Epithelial cell of proximal tubule (primary cell): ENCODE measurements at regions not wholly inside any gene's neighbourhood (a gene's known extent, or its start where the extent isn't known, plus 50 kb on each side); places are given as distances from the start of the nearest gene placed in this dataset.

Experiments
- DNase-seq: peaks from one replicate; pipeline ENCODE4 v3.0.0-alpha.2; 2011; ENCODE audit warnings: low read depth
- H3K4me3 ChIP-seq: 2 replicates; pipeline ENCODE4 v1.5.1; 2011; ENCODE audit warnings: low read depth, mild to moderate bottlenecking, low read length
- TF ChIP-seq, protein P1 (sequence below): conservative IDR thresholded peaks from 2 replicates; pipeline ENCODE4 v1.5.1; 2012; ENCODE audit warnings: low read depth, mild to moderate bottlenecking, low read length

DNA sequence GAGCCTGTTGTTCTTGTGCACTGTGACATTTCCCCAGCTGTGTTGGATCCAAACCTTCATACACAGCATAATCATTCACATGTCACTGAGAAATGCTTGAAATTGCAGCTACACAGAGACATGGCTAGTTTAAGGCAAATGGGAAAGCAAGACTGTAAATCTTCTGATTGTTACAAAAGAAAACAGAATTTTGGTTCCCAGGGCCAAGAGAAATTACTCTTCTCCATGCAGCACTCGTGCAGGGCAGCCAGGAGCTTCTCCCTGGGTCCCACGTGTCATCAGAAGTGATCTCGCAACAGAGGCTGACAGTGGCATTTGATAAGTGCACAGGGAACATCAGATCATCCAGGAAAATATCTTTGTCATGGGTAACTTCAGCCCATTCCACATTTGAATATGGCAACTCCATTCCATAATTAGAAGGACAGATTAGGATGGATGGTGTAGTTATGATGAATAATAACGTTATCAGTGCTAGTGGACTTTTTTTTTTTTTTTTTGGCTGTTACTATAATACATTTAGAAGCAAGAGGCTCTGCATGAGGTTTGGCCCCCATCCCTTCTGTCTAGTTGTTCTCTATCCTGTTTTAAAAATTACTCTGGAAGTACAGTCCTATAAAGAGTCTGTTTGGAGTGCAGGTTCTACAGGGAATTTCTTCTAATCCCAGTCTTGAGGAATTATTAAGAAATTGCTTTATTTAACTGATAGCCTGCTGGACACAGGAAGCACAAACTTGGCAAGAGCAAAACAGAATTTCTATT lies 571.0 kb upstream of the NOX3 start:
- TF ChIP-seq, protein P1, sequence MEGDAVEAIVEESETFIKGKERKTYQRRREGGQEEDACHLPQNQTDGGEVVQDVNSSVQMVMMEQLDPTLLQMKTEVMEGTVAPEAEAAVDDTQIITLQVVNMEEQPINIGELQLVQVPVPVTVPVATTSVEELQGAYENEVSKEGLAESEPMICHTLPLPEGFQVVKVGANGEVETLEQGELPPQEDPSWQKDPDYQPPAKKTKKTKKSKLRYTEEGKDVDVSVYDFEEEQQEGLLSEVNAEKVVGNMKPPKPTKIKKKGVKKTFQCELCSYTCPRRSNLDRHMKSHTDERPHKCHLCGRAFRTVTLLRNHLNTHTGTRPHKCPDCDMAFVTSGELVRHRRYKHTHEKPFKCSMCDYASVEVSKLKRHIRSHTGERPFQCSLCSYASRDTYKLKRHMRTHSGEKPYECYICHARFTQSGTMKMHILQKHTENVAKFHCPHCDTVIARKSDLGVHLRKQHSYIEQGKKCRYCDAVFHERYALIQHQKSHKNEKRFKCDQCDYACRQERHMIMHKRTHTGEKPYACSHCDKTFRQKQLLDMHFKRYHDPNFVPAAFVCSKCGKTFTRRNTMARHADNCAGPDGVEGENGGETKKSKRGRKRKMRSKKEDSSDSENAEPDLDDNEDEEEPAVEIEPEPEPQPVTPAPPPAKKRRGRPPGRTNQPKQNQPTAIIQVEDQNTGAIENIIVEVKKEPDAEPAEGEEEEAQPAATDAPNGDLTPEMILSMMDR, result no peak
- no peak overlapping the region for H3K4me3 ChIP-seq
- DNase-seq, result no peak

DNA sequence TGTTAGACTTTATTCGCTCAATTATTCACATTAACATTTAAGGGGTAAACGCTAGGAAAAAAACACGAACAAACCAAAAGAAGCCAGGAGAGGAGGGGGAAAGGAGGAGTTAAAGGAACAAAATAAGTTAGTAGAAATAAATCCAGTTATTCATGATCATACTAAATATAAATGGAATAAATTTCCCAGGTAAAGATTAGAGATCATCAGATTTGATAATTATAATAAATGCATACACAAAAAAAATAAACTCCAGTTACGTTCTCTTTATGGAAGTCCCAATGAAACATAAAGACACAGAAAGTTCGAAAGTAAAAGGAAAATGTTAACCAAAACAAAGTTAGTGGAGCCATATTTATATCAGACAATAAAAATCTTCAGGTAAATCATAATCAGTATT lies 568.7 kb upstream of the NOX3 start:
- TF ChIP-seq, protein P1, result no peak
- H3K4me3 ChIP-seq, result no peak overlapping the region
- DNase-seq, result no peak

DNA sequence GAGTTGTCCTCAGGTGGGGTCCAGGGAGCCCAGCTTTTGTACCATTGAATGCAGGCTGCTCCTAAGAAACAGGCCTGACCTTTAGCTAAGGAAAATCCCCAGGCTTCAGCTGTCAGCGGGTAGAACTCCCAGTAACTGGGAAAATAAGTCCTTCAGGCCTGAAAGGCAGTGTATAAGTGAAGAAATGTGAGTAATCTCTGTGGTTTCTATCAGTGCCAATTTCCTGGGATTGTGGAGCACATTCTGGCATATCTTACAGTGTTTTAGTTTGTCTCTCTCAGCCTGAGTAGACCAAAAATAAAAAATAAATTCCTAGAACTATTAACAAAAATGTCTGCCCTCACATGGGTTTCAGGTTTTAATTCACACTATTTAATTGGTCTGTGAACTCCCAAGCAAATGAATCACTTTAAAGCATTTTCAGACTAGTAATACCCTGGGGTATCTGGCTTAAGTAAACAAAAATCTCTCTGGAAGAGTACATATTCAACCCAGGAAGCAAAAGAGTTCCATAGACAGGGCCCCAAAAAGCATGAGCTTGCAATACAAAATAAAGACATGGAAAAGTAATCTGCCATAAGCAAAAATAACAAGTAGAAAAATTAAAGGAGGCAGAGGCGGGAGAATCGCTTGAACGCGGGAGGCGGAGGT lies 566.2 kb upstream of the NOX3 start:
- TF ChIP-seq, protein P1, result no peak
- no peak overlapping the region for H3K4me3 ChIP-seq
- no peak for DNase-seq

DNA sequence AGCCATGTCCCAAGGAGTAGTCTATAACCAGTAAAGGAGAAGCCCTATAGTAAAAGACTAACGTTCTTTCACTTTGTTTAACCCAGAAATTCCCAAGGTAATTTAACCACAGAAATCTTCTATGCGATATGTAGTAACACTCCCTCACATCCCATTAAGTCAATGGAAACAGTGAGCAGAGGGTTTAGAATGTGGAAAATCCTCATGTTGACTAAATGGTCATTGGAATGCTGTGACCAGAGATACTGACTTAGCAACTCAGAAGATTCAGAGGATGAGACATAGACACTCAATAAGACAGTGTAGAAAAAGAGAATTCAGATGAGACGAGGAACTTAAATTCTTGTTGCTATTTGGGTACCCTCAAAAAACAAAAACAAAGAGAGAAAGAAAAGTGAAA lies 562.2 kb upstream of the NOX3 start:
- DNase-seq, result no peak
- TF ChIP-seq, protein P1, result no peak
- no peak overlapping the region for H3K4me3 ChIP-seq

DNA sequence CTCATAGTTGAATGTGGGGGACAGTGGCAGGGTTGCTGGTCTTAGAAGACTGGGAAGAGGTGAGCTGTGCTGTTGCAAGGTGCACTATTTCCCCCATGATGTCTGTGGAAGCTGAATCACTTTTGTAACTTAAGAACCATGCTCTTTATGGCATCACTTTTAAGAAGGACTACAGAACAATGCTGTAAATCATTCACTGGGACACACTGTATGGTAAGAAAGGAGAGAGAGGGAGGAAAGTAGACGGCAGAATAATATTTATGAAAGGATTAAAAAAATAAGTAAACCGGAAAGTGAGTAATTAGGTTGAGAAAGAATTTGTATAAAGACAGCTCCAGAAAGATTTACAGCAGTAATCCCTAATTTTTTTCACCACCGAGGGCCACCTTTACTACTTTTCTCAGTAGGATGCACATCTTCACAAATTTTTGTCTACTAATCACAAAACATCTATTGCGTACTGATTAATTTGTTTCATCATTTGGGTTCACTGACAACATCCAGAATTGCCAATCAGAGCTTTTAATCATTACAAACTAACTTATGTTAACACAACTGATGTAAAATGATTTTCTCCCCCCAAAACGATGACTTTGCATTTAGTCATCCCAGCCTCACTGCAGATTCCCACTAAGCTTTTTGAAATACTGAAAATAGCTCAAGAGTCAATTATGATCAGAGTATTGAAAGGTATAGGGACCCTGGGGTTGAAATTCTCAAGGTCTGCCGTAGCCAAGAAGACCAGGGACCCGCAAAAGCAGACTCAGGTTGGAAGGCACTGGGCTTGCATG lies 560.7 kb upstream of the NOX3 start:
- DNase-seq, result no peak
- TF ChIP-seq, protein P1, result no peak
- no peak overlapping the region for H3K4me3 ChIP-seq

DNA sequence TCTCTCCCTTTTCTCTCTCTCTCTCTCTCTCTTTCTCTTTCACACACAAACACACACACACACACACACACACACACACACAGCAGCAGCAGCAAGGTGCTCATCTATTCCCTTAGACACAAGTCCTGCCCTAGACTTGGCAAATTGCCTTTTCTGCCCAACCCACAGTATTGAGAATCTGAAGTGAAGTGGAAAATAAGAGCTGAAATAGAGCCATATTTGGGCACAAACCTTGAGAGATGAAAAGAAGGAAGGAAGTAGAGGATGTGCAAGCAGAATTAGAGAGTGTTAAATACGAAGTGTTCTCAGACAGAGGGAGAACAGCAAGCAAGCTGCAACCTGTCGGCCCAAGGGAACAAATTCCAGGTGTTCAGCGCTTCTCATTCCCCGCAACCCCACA lies 557.5 kb upstream of the NOX3 start:
- DNase-seq, result no peak
- TF ChIP-seq, protein P1, result no peak
- H3K4me3 ChIP-seq, result no peak overlapping the region
